ENCODE measurements at regions not wholly inside any gene's neighbourhood (a gene's known extent, or its start where the extent isn't known, plus 50 kb on each side); places are given as distances from the start of the nearest gene placed in this dataset.

- DNase-seq (no peak), ATAC-seq (no peak)
- intact Hi-C loops (cut with DNase I): no loop called here
Observed at GRCh38 chr2:236867441-236868260, 218.0 kb upstream of the COPS8 start.

GRCh38 chr2:236870370-236870769 lies 215.3 kb upstream of the COPS8 start:
- intact Hi-C loops (cut with DNase I): no loop called here
- no peak for ATAC-seq
- DNase-seq: no peak

- DNase-seq (peak; percentile 50), ATAC-seq (peak; percentile 64 to 92)
- intact Hi-C loops (cut with DNase I): no loop called here
Observed at GRCh38 chr2:236871500-236872001, 214.1 kb upstream of the COPS8 start.

- peak in 1 of 2 donors; percentile 21 for ATAC-seq
- DNase-seq: no peak
- intact Hi-C loops (cut with DNase I): no loop called here
Observed at GRCh38 chr2:236872015-236872414, 213.7 kb upstream of the COPS8 start.

- DNase-seq (no peak), ATAC-seq (no peak)
- intact Hi-C loops (cut with DNase I): no loop called here
Observed at GRCh38 chr2:236872981-236873380, 212.7 kb upstream of the COPS8 start.

GRCh38 chr2:236873636-236874035 lies 212.1 kb upstream of the COPS8 start:
- DNase-seq (no peak), ATAC-seq (no peak)
- intact Hi-C loops (cut with DNase I): no loop called here

- no peak for ATAC-seq
- DNase-seq: no peak
- intact Hi-C loops (cut with DNase I): no loop called here
Observed at GRCh38 chr2:236874866-236875481, 210.7 kb upstream of the COPS8 start.

GRCh38 chr2:236875906-236876505 lies 209.7 kb upstream of the COPS8 start:
- intact Hi-C loops (cut with DNase I): no loop called here
- peak; percentile 61 for DNase-seq
- ATAC-seq: peak in 1 of 2 donors; percentile 15

GRCh38 chr2:236876642-236877041 lies 209.0 kb upstream of the COPS8 start:
- no peak for ATAC-seq
- DNase-seq: no peak
- intact Hi-C loops (cut with DNase I): no loop called here

GRCh38 chr2:236877972-236878371 lies 207.7 kb upstream of the COPS8 start:
- ATAC-seq: no peak
- DNase-seq: no peak
- intact Hi-C loops (cut with DNase I): no loop called here

GRCh38 chr2:236879416-236879963 lies 206.2 kb upstream of the COPS8 start:
- intact Hi-C loops (cut with DNase I): no loop called here
- DNase-seq (no peak), ATAC-seq (no peak)

- DNase-seq: no peak
Observed at GRCh38 chr2:236882074-236882473, 203.6 kb upstream of the COPS8 start.

GRCh38 chr2:236882930-236883329 lies 202.8 kb upstream of the COPS8 start:
- no peak for ATAC-seq
- intact Hi-C loops (cut with DNase I): no loop called here
- no peak for DNase-seq

More at GRCh38 chr2:236882074-236882473, 203.6 kb upstream of the COPS8 start:
- ATAC-seq: no peak
- intact Hi-C loops (cut with DNase I): no loop called here

- ATAC-seq: no peak
- DNase-seq: no peak
- intact Hi-C loops (cut with DNase I): no loop called here
Observed at GRCh38 chr2:236883819-236884218, 201.9 kb upstream of the COPS8 start.

GRCh38 chr2:236884569-236885175 lies 201.0 kb upstream of the COPS8 start:
- intact Hi-C loops (cut with DNase I): no loop called here
- no peak for ATAC-seq
- DNase-seq: no peak

GRCh38 chr2:236886456-236886855 lies 199.2 kb upstream of the COPS8 start:
- intact Hi-C loops (cut with DNase I): no loop called here
- no peak for DNase-seq
- no peak for ATAC-seq

GRCh38 chr2:236887531-236887930 lies 198.2 kb upstream of the COPS8 start:
- intact Hi-C loops (cut with DNase I): no loop called here
- DNase-seq: peak; percentile 73

GRCh38 chr2:236887953-236888793 lies 197.5 kb upstream of the COPS8 start:
- intact Hi-C loops (cut with DNase I): no loop called here
- no peak for DNase-seq
- ATAC-seq: no peak

More at GRCh38 chr2:236887531-236887930, 198.2 kb upstream of the COPS8 start:
- ATAC-seq: peak; percentile 57 to 64
